IMR-90 (cell line): ENCODE measurements at regions not wholly inside any gene's neighbourhood (a gene's known extent, or its start where the extent isn't known, plus 50 kb on each side); places are given as distances from the start of the nearest gene placed in this dataset.

Experiments used
- MAFK ChIP-seq: IDR thresholded peaks from 2 replicates; pipeline ENCODE4 v1.6.1; 2012; ENCODE audit warnings: low read depth, low read length, improper control_type of control experiment
- MAZ ChIP-seq: IDR thresholded peaks from 2 replicates; pipeline ENCODE4 v1.6.1; 2012; ENCODE audit warnings: low read depth, mild to moderate bottlenecking, low read length, improper control_type of control experiment, moderate library complexity, borderline replicate concordance
- RAD21 ChIP-seq: IDR thresholded peaks from 2 replicates; pipeline ENCODE4 v1.6.1; 2012; ENCODE audit warnings: low read length, improper control_type of control experiment
- RFX5 ChIP-seq: IDR thresholded peaks from 2 replicates; pipeline ENCODE4 v1.8.0; 2012; ENCODE audit warnings: low read depth, mild to moderate bottlenecking, low read length, moderate library complexity
- SMC3 ChIP-seq: fragments of 150-350 bp; IDR thresholded peaks from 2 replicates; pipeline ENCODE4 v1.6.1; 2016; ENCODE audit warnings: low read depth, mild to moderate bottlenecking, antibody characterized with exemption, low read length, moderate library complexity
- USF2 ChIP-seq: fragments of 150-350 bp; IDR thresholded peaks from 2 replicates; pipeline ENCODE4 v1.6.1; 2017; ENCODE audit warnings: mild to moderate bottlenecking, antibody characterized with exemption, low read length, low read depth
- TF ChIP-seq, protein P1 (sequence below): conservative IDR thresholded peaks from 2 replicates; pipeline ENCODE4 v1.5.1; 2012; ENCODE audit warnings: mild to moderate bottlenecking, low read depth, low read length, improper control_type of control experiment
- TF ChIP-seq, protein P2 (sequence below): fragments of 150-350 bp; IDR thresholded peaks from 2 replicates; pipeline ENCODE4 v1.6.1; 2016; ENCODE audit warnings: low read depth, mild to moderate bottlenecking, low read length, moderate library complexity, borderline replicate concordance

DNA sequence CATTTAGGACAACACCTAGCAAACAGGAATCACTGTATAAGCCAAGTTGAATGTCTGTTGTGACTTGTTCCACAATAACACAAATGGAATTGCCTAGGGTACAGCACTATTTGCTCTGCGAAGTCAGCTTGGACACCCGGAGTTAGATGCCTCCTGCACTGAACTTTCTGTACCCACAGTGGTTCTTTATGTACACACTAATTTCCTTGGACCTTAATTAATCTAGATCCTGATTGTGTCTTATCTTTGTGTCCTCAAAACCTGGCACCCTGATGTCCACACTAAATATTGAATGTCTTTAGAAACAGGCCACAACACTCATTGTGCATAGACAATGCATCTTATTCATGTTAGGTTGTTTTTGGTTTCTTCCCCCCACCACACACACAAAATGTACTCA lies 278.9 kb upstream of the NR2F2 start:
- TF ChIP-seq, protein P1, sequence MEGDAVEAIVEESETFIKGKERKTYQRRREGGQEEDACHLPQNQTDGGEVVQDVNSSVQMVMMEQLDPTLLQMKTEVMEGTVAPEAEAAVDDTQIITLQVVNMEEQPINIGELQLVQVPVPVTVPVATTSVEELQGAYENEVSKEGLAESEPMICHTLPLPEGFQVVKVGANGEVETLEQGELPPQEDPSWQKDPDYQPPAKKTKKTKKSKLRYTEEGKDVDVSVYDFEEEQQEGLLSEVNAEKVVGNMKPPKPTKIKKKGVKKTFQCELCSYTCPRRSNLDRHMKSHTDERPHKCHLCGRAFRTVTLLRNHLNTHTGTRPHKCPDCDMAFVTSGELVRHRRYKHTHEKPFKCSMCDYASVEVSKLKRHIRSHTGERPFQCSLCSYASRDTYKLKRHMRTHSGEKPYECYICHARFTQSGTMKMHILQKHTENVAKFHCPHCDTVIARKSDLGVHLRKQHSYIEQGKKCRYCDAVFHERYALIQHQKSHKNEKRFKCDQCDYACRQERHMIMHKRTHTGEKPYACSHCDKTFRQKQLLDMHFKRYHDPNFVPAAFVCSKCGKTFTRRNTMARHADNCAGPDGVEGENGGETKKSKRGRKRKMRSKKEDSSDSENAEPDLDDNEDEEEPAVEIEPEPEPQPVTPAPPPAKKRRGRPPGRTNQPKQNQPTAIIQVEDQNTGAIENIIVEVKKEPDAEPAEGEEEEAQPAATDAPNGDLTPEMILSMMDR, result no peak
- TF ChIP-seq RAD21 (no peak), RFX5 (no peak), SMC3 (no peak), MAFK (no peak), USF2 (no peak), MAZ (no peak)
- TF ChIP-seq, protein P2, sequence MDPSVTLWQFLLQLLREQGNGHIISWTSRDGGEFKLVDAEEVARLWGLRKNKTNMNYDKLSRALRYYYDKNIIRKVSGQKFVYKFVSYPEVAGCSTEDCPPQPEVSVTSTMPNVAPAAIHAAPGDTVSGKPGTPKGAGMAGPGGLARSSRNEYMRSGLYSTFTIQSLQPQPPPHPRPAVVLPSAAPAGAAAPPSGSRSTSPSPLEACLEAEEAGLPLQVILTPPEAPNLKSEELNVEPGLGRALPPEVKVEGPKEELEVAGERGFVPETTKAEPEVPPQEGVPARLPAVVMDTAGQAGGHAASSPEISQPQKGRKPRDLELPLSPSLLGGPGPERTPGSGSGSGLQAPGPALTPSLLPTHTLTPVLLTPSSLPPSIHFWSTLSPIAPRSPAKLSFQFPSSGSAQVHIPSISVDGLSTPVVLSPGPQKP, result no peak
